T-helper 2 cell treated with Interferon-gamma antibody and Interleukin-4, amounts not matched to agents 100 ng/mL and 5 ng/mL, for 36 hours (primary cell): ENCODE measurements at regions not wholly inside any gene's neighbourhood (a gene's known extent, or its start where the extent isn't known, plus 50 kb on each side); places are given as distances from the start of the nearest gene placed in this dataset.

Experiments used
- intact Hi-C: fragments of 100-400 bp; cut with micrococcal nuclease; formaldehyde crosslinking; loops from one replicate; pipeline ENCODE4 v1.15.1; 2023

- intact Hi-C loops, result no loop called here
Measured at GRCh38 chr9:22278426-22278825, 168.2 kb upstream of the DMRTA1 start.

- intact Hi-C loops, result no loop called here
Measured at GRCh38 chr9:22279636-22280035, 167.0 kb upstream of the DMRTA1 start.

DNA sequence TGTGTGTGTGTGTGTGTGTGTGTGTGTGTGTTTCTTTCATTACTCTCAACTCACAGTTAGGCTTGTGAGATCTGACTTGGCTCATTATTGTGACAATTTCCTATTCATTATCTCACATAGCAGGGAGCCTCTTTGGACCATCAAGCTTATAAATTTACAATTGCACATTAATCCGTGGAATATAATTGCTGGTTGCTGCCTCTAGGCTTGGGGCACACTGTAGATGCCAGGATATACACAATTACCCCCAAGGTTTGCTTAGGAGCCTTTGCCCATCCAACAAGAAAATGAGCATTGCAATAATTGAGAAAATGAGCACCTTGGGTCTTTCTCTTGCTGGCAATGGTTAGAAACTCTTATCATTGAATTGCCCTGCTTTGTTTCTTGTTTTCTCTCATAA lies 161.6 kb upstream of the DMRTA1 start:
- intact Hi-C loops, result no loop called here

DNA sequence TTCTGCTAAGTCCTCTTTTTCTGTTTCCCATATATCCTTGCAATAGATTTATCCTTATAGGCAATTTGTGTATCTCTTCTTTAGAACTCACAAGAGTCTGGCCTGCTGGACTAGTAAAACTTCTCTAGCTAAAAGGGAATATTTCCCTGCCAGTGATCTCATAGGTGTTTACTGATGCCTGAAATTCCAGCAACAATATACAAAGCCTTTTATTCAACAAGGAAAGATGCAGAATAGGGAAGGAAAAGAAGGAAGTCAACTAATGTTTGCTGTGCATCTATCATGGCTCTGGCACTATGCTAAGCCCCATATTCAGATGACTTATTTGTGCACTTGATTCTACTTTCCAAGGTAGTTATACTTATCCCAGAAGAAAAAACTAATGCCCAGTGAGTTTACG lies 160.0 kb upstream of the DMRTA1 start:
- intact Hi-C loops, result no loop called here

DNA sequence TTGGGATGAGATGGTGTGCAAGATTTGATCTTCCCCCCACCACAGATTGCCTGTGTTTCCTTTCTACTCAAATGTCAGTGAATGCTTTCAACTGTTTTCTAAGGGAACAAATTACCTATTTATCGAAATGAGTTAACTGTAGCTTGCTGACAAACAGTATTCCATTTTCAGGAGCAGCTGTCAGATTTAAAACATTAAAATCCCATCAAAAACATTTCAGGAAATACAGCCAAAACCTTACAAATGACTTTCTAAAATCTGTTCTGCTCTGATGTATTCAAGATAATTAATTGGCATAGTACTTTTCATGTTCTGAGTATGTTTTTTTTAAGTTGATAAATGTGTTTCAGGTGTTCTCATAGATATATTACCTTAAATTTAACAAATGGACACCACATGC lies 158.0 kb upstream of the DMRTA1 start:
- intact Hi-C loops, result no loop called here

DNA sequence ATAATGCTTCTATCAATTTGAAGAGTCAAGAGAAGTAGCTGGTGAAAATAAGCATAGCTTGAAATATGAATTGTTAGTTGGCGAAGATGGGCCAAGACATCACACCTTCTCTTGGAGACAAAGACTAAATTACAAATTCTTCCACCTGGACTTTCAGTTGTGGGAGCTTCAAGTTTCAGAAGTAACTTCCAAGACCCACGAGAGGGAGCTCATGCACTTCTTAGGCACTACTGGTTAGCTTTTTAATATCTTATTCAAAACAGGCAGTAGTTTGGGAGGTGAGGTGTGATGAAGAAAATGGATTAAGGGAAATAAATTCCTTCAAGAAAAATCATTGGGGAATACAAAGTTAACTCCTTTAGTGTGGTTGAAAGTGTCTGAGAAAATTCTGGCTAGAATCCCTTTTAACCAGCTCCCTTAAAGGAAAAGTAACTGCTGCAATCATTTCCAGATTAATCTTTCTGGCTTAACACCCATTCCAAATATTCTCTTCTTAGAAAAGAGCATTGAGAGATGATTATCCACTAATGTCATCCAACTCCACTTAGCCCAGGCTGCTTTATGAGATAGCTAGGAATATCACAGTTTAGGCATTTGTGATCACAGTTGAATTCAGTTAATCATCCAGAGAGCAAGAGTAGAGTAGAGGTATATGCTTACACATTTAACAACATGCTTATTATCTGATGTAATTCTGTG lies 139.5 kb upstream of the DMRTA1 start:
- intact Hi-C loops, result loop anchor here (1.0 kb wide), 1 partner anchor 145 kb away; no protein-coding TSS in a partner anchor

- intact Hi-C loops, result no loop called here
Measured at GRCh38 chr9:22308177-22308576, 138.4 kb upstream of the DMRTA1 start.

- intact Hi-C loops, result no loop called here
Measured at GRCh38 chr9:22316645-22317044, 130.0 kb upstream of the DMRTA1 start.

DNA sequence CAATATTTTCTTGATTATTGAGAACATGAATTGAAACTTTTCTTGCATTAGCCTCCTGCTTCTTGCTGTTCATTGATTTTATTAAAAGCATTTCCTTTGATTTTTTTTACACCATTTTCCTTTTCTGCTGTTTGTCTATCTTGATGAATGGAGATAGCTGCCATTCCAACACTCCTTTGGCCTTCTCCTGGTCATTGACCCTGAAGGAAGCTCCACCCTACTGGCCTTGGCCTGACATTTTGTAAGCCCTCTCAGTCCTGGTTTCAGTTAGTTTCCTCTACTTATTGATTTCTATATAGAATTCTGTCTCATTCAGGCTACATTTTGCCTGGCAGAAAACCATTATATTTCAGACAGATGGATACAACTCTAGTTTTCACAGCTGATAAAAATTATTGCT lies 115.1 kb upstream of the DMRTA1 start:
- intact Hi-C loops, result no loop called here

- intact Hi-C loops, result no loop called here
Measured at GRCh38 chr9:22332202-22332601, 114.4 kb upstream of the DMRTA1 start.

- intact Hi-C loops, result no loop called here
Measured at GRCh38 chr9:22337261-22337660, 109.4 kb upstream of the DMRTA1 start.

- intact Hi-C loops, result no loop called here
Measured at GRCh38 chr9:22342491-22343217, 104.0 kb upstream of the DMRTA1 start.

DNA sequence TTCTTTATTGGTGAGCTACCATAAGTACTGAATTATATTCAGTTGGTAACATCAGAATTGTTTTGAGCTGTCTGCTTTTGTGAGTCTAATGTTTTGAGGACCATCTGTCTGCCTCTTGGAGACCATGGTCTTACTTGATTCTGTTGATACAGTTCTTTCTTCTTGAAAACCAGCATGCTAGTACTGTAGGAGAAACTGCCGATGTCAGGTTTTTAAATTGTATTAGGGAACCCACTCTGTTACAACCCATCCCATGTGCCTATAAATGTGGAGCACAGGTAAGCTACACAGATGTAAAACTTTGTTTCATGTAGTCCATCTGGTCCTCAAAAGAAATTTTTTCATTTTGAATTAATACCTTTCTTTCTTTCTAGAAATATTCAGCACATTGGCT lies 103.4 kb upstream of the DMRTA1 start:
- intact Hi-C loops, result no loop called here

DNA sequence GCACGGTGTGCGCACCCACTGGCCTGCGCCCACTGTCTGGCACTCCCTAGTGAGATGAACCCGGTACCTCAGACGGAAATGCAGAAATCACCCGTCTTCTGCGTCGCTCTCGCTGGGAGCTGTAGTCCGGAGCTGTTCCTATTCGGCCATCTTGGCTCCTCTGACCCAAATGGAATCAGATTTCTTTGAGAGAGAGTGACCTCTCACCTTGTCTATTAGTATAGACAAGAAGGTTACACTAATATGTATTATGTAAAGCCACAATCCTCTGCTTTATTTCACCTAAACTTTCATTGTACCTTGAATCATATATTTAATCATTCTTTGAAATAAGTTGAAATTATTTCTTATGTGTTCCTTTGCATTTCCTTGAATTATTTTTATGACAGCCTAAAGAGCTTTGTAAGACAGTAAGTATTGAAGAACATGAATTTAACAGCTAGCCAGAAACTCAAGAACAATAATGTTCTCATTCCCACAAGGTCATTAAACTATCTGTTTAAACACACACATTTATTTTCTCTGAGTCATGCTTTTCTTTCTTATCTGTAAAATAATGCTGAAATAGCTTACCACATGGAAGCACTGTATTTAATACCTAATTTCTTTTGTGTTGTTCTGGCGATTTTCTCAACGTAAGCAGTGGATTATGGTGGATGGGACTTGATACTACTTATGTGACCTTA lies 91.8 kb upstream of the DMRTA1 start:
- intact Hi-C loops, result no loop called here

GRCh38 chr9:22356985-22357384 lies 89.6 kb upstream of the DMRTA1 start:
- intact Hi-C loops, result no loop called here

DNA sequence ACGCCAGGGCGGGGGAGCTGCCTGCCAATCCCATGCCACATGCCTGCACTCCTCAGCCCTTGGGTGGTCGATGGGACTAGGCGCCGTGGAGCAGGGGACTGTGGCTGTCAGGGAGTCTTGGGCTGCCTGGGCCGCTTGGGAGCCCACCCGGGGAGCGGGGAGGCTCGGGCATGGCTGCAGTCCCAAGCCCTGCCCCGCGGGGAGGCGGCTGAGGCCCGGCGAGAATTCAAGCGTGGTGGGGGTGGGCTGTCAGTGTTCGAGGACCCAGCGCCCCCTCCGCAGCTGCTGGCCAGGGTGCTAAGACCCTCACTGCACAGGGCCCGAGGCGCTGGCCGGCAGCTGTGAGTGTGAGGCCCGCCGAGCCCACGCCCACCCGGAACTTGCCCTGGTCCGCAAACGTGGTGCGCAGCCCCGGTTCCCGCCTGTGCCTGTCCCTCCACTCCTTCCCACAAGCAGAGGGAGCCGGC lies 83.2 kb upstream of the DMRTA1 start:
- intact Hi-C loops, result no loop called here

- intact Hi-C loops, result no loop called here
Measured at GRCh38 chr9:22373636-22374035, 73.0 kb upstream of the DMRTA1 start.

DNA sequence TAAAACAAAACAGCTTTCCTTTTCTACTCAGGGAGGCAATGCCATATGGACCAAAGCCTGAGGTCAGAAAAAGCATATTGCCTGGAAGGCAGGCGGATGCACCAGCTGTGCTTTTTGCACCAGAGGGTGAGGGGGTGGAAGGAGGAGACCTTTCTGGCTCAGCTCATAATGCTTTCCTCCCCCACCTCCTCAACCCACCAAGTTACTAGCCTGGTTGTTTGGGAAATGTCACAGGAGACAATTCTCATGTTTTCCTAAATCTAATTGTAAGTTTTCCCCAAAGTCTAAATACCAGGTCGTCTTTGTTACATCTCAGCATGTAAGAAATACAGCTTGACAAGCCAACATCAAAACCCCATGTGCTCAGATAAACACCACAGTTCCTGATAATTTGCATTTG lies 72.6 kb upstream of the DMRTA1 start:
- intact Hi-C loops, result no loop called here

DNA sequence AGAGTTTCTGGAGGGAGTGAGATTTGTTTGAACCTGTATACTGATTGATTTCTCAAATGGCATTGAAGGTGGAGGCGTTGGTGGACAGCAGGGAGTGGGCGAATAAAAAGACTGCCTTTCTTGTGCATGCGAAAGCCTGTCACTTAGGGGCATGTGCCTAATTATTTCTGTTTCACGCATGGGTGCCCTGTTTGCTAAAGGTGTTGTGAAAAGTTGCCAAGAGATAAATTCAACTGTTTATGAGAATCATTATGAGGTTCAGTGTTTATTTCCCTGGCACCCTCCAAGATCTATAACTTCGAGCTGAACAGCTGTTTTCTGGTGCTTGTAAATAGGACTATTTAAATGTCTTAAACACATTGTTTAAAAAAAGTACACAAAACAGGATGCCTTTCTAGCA lies 67.4 kb upstream of the DMRTA1 start:
- intact Hi-C loops, result no loop called here

DNA sequence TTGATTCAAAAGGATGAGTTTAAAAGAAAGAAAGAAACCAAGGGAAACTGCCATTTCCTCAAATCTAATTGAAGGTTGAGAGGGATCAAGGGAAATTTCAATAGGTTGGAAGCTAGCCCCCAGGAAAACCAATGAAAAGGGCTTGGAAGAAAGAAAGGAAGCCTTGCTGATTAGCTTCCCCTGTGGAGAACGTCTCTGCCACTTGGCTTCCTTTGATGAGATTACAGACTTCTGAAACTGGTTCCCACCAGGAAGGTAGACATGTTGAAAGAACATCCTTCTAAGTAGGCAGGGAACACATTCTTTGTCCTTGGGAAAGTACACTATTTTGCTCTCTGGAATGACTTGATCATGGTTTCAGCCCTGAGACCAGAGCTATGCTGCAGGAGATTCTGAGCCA lies 65.5 kb upstream of the DMRTA1 start:
- intact Hi-C loops, result no loop called here

- intact Hi-C loops, result no loop called here
Measured at GRCh38 chr9:22382331-22382730, 64.3 kb upstream of the DMRTA1 start.

GRCh38 chr9:22383718-22384117 lies 62.9 kb upstream of the DMRTA1 start:
- intact Hi-C loops, result no loop called here
